ENCODE measurements at regions not wholly inside any gene's neighbourhood (a gene's known extent, or its start where the extent isn't known, plus 50 kb on each side); places are given as distances from the start of the nearest gene placed in this dataset.

GRCh38 chr4:188650516-188650915 lies 511.3 kb downstream of the TRIML1 start:
- Histone ChIP-seq H3K36me3 (no peaks in the 10 kb centered on the region), H3K27me3 (no peaks in the 10 kb centered on the region), H3K27ac (no peak overlapping the region), H3K9me3 (no peaks in the 10 kb centered on the region), H3K4me3 (no peak overlapping the region), H3K4me1 (no peaks in the 10 kb centered on the region)
- no peak for TF ChIP-seq CTCF (IDR thresholded peaks at IDR 0.05)
- DNase-seq: no peak
- ATAC-seq: no peak
- intact Hi-C loops (cut with DNase I): no loop called here

GRCh38 chr4:188657365-188657764 lies 518.1 kb downstream of the TRIML1 start:
- no peak overlapping the region for H3K27ac ChIP-seq
- no peaks in the 10 kb centered on the region for H3K9me3 ChIP-seq
- H3K4me1 ChIP-seq: no peaks in the 10 kb centered on the region
- intact Hi-C loops (cut with DNase I): no loop called here
- no peak for DNase-seq
- no peak for TF ChIP-seq CTCF (IDR thresholded peaks at IDR 0.05)
- H3K4me3 ChIP-seq: no peak overlapping the region
- no peaks in the 10 kb centered on the region for H3K27me3 ChIP-seq
- no peaks in the 10 kb centered on the region for H3K36me3 ChIP-seq
- ATAC-seq: no peak

GRCh38 chr4:188658958-188659522 lies 519.8 kb downstream of the TRIML1 start:
- Histone ChIP-seq H3K9me3 (no peaks in the 10 kb centered on the region), H3K27me3 (no peaks in the 10 kb centered on the region), H3K36me3 (no peaks in the 10 kb centered on the region), H3K4me1 (no peaks in the 10 kb centered on the region), H3K4me3 (no peak overlapping the region), H3K27ac (no peak overlapping the region)
- TF ChIP-seq CTCF (IDR thresholded peaks at IDR 0.05): no peak
- DNase-seq (no peak), ATAC-seq (peak; percentile 17)
- intact Hi-C loops (cut with DNase I): no loop called here

GRCh38 chr4:188660796-188661195 lies 521.6 kb downstream of the TRIML1 start:
- Histone ChIP-seq H3K4me3 (no peak overlapping the region), H3K36me3 (no peaks in the 10 kb centered on the region), H3K4me1 (no peaks in the 10 kb centered on the region), H3K27ac (no peak overlapping the region), H3K9me3 (no peaks in the 10 kb centered on the region), H3K27me3 (no peaks in the 10 kb centered on the region)
- ATAC-seq: no peak
- no peak for TF ChIP-seq CTCF (IDR thresholded peaks at IDR 0.05)
- DNase-seq: no peak
- intact Hi-C loops (cut with DNase I): no loop called here

GRCh38 chr4:188661502-188661901 lies 522.3 kb downstream of the TRIML1 start:
- Histone ChIP-seq H3K27ac (no peak overlapping the region), H3K4me3 (no peak overlapping the region), H3K4me1 (no peaks in the 10 kb centered on the region), H3K27me3 (no peaks in the 10 kb centered on the region), H3K9me3 (no peaks in the 10 kb centered on the region), H3K36me3 (no peaks in the 10 kb centered on the region)
- intact Hi-C loops (cut with DNase I): no loop called here
- no peak for TF ChIP-seq CTCF (IDR thresholded peaks at IDR 0.05)
- DNase-seq: no peak
- ATAC-seq: no peak

- H3K27ac ChIP-seq: no peak overlapping the region
Measured at GRCh38 chr4:188663369-188663768, 524.1 kb downstream of the TRIML1 start.

More at GRCh38 chr4:188663369-188663768, 524.1 kb downstream of the TRIML1 start:
- ATAC-seq (no peak), DNase-seq (no peak)
- TF ChIP-seq CTCF (IDR thresholded peaks at IDR 0.05): no peak
- Histone ChIP-seq H3K36me3 (no peaks in the 10 kb centered on the region), H3K9me3 (no peaks in the 10 kb centered on the region), H3K4me3 (no peak overlapping the region), H3K27me3 (no peaks in the 10 kb centered on the region), H3K4me1 (no peaks in the 10 kb centered on the region)
- intact Hi-C loops (cut with DNase I): no loop called here
